ENCODE measurements at regions not wholly inside any gene's neighbourhood (a gene's known extent, or its start where the extent isn't known, plus 50 kb on each side); places are given as distances from the start of the nearest gene placed in this dataset.

GRCh38 chr7:113806633-113807327 is 112.0 kb downstream of the PPP1R3A start:
- H3K27ac ChIP-seq = no peak overlapping the region
- no peaks in the 10 kb centered on the region for H3K36me3 ChIP-seq
- H3K4me3 ChIP-seq = no peak overlapping the region
- no peak for DNase-seq
- TF ChIP-seq POLR2A (IDR thresholded peaks at IDR 0.05) (no peak), EP300 (IDR thresholded peaks at IDR 0.05) (no peak)
- TF ChIP-seq, protein P1, sequence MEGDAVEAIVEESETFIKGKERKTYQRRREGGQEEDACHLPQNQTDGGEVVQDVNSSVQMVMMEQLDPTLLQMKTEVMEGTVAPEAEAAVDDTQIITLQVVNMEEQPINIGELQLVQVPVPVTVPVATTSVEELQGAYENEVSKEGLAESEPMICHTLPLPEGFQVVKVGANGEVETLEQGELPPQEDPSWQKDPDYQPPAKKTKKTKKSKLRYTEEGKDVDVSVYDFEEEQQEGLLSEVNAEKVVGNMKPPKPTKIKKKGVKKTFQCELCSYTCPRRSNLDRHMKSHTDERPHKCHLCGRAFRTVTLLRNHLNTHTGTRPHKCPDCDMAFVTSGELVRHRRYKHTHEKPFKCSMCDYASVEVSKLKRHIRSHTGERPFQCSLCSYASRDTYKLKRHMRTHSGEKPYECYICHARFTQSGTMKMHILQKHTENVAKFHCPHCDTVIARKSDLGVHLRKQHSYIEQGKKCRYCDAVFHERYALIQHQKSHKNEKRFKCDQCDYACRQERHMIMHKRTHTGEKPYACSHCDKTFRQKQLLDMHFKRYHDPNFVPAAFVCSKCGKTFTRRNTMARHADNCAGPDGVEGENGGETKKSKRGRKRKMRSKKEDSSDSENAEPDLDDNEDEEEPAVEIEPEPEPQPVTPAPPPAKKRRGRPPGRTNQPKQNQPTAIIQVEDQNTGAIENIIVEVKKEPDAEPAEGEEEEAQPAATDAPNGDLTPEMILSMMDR (IDR thresholded peaks at IDR 0.05) = no peak
- H3K4me1 ChIP-seq (ENCODE audit: insufficient read depth) = no peaks in the 10 kb centered on the region
- H3K9me3 ChIP-seq = no peaks in the 10 kb centered on the region
- 87 to 90% (median 89%) methylated on average over 7 of the region's 7 CpGs for WGBS, 3 donors
- intact Hi-C loops (cut with DNase I) = no loop called here
- H3K27me3 ChIP-seq = no peaks in the 10 kb centered on the region

GRCh38 chr7:113805976-113806375 is 112.8 kb downstream of the PPP1R3A start:
- Histone ChIP-seq H3K9me3 (no peaks in the 10 kb centered on the region), H3K27ac (no peak overlapping the region), H3K4me3 (no peak overlapping the region), H3K4me1 (ENCODE audit: insufficient read depth) (no peaks in the 10 kb centered on the region), H3K27me3 (no peaks in the 10 kb centered on the region), H3K36me3 (no peaks in the 10 kb centered on the region)
- intact Hi-C loops (cut with DNase I) = no loop called here
- DNase-seq = no peak
- TF ChIP-seq, protein P1 (IDR thresholded peaks at IDR 0.05) = no peak
- no peak for TF ChIP-seq EP300 (IDR thresholded peaks at IDR 0.05)
- TF ChIP-seq POLR2A (IDR thresholded peaks at IDR 0.05) = no peak
- WGBS, 3 donors = 73 to 91% (median 75%) methylated on average over 1 of the region's 1 CpG

- DNase-seq = no peak
- Histone ChIP-seq H3K27me3 (no peaks in the 10 kb centered on the region), H3K9me3 (no peaks in the 10 kb centered on the region), H3K4me1 (ENCODE audit: insufficient read depth) (no peaks in the 10 kb centered on the region), H3K27ac (no peak overlapping the region), H3K36me3 (no peaks in the 10 kb centered on the region), H3K4me3 (no peak overlapping the region)
- TF ChIP-seq EP300 (IDR thresholded peaks at IDR 0.05) (no peak), POLR2A (IDR thresholded peaks at IDR 0.05) (no peak)
- TF ChIP-seq, protein P1 (IDR thresholded peaks at IDR 0.05) = no peak
- 68 to 75% (median 75%) methylated on average over 6 of the region's 6 CpGs for WGBS, 3 donors
- intact Hi-C loops (cut with DNase I) = no loop called here
These were observed 114.2 kb downstream of the PPP1R3A start for GRCh38 chr7:113804475-113805095.

DNA sequence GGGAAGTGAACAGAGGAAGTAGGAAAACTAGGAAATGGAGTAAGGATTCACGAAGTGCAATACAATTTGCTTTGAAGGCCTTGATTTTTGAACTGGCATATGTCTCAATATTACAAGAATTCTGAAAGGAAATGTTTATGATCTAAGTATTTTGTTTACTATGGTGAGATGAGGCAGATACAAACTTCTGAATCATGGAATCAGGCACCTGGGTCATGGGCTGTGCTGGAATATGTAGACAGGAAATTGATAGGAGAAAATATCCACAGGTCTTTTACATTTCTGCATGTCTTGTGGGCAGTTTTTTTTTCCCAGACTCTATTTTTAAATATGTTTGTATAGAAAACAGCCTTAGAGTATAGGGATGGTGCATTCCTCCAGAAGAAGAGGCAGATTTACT is 117.1 kb downstream of the PPP1R3A start:
- H3K36me3 ChIP-seq = no peaks in the 10 kb centered on the region
- no peak overlapping the region for H3K27ac ChIP-seq
- TF ChIP-seq, protein P1 (IDR thresholded peaks at IDR 0.05) = no peak
- TF ChIP-seq EP300 (IDR thresholded peaks at IDR 0.05) (no peak), POLR2A (IDR thresholded peaks at IDR 0.05) (no peak)
- WGBS, 3 donors = 77 to 87% (median 79%) methylated on average over 1 of the region's 1 CpG
- no peaks in the 10 kb centered on the region for H3K4me1 ChIP-seq (ENCODE audit: insufficient read depth)
- H3K9me3 ChIP-seq = no peaks in the 10 kb centered on the region
- no peak overlapping the region for H3K4me3 ChIP-seq
- DNase-seq = no peak
- intact Hi-C loops (cut with DNase I) = no loop called here
- peaks cover 2% of the 10 kb centered on the region for H3K27me3 ChIP-seq
